Skeletal muscle tissue (tissue), 3 donors: ENCODE measurements at regions not wholly inside any gene's neighbourhood (a gene's known extent, or its start where the extent isn't known, plus 50 kb on each side); places are given as distances from the start of the nearest gene placed in this dataset.

Source experiments
- H3K27ac ChIP-seq: one replicate; pipeline ENCODE4 v1.7.0; 2013; ENCODE audit warnings: mild to moderate bottlenecking, low read depth, low read length, inconsistent platforms
- H3K27me3 ChIP-seq, 3 donors: one replicate each; pipeline ENCODE4 v1.7.0; 2013; ENCODE audit warnings: low read length in 3 of 3; ENCODE audit not compliant: control insufficient read depth in 3 of 3, insufficient read depth in 3 of 3
- H3K36me3 ChIP-seq, 3 donors: one replicate each; pipeline ENCODE4 v1.7.0; 2013; ENCODE audit warnings: low read length in 3 of 3; ENCODE audit not compliant: control insufficient read depth in 3 of 3, insufficient read depth in 3 of 3
- H3K4me1 ChIP-seq, 3 donors: one replicate each; pipeline ENCODE4 v1.7.0; 2013; ENCODE audit warnings: low read length in 3 of 3, mild to moderate bottlenecking in 3 of 3; ENCODE audit not compliant: control insufficient read depth in 3 of 3, insufficient read depth in 3 of 3
- H3K4me3 ChIP-seq, 3 donors: one replicate each; pipeline ENCODE4 v1.7.0; 2013; ENCODE audit warnings: low read length in 3 of 3
- H3K9ac ChIP-seq, 3 donors: one replicate each; pipeline ENCODE4 v1.7.0; 2013; ENCODE audit warnings: low read length in 3 of 3, mild to moderate bottlenecking in 3 of 3, moderate library complexity in 2 of 3, low read depth in 1 of 3
- H3K9me3 ChIP-seq, 3 donors: one replicate each; pipeline ENCODE4 v1.7.0; 2013; ENCODE audit warnings: low read length in 3 of 3; ENCODE audit not compliant: control insufficient read depth in 3 of 3
- donor health status: Osteomylitis.

DNA sequence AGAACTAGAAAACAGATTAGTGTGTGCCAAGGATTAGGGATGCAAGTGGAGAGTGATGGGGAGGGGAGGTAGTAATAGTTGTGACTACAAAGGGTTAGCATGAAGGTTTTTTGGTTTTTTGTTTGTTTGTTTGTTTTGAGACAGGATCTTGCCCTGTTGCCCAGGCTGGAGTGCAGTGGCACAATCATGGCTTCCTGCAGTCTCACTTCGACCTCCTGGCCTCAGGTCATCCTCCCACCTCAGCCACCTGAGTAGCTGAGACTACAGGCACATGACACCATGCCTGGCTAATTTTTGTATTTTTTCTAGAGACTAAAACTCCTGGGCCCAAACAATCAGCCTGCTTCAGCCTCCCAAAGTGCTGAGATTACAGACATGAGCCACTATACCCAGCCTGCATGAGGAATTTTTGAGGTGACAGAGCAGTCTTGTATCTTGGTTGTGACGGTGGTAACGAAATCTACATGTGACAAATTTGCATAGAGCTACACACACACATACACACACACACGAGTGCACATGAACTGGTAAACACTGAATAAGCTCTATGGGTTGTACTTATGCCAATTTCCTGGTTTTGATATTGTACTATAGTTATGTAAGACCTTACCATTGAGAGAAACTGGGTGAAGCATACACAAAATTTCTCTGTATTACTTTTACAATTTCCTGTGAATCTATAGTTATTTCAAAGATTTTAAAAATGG is 59.6 kb upstream of the TOM1L1 start:
- Histone ChIP-seq H3K36me3 (no peaks in the 10 kb centered on the region), H3K9ac (no peak overlapping the region), H3K27me3 (no peaks in the 10 kb centered on the region), H3K27ac (no peak overlapping the region), H3K9me3 (no peaks in the 10 kb centered on the region), H3K4me1 (no peaks in the 10 kb centered on the region), H3K4me3 (no peak overlapping the region)

DNA sequence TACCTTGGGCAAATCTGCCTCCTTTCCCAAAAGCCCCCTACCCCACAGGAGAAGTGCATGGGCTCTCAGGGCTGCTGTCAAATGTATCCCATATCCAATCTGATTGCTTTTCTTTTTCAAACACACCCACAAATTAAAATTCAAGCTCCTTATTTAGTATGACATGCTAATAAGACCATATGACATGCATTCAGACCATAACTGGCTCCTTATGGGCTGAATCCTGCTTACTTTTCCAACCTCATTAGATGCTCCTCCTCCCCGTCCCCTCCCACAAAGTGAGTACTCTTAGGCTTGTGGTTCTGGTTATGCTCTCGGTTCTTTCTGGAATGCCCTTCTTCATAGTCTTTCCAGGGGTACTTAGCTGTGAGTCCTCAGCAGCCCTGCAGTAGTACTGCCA is 59.0 kb upstream of the TOM1L1 start:
- no peaks in the 10 kb centered on the region for H3K36me3 ChIP-seq
- H3K9me3 ChIP-seq, result no peaks in the 10 kb centered on the region
- no peaks in the 10 kb centered on the region for H3K4me1 ChIP-seq
- no peaks in the 10 kb centered on the region for H3K27me3 ChIP-seq
- H3K27ac ChIP-seq, result no peak overlapping the region
- H3K9ac ChIP-seq, result no peak overlapping the region
- H3K4me3 ChIP-seq, result no peak overlapping the region

DNA sequence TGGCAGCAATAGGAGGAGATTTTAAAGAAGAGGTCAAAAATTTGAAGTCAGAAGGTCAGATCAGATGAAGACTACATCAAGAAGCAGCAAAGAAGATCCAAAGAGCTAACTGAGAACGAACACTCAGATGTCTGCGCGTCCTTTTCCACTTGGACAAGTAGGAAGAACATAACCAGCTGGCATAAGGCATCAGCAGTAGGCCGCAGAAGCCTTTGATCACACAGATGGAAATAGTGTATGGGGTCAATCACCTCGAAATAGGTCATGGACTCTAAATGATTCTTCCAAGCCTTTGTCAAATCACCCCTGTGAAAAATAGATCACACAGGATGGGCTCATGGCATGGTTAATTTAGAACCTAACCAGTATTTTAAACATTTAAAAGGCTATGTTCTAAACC is 56.4 kb upstream of the TOM1L1 start:
- Histone ChIP-seq H3K4me1 (no peaks in the 10 kb centered on the region), H3K9ac (no peak overlapping the region), H3K27me3 (no peaks in the 10 kb centered on the region), H3K36me3 (no peaks in the 10 kb centered on the region), H3K9me3 (no peaks in the 10 kb centered on the region), H3K4me3 (no peak overlapping the region), H3K27ac (no peak overlapping the region)

DNA sequence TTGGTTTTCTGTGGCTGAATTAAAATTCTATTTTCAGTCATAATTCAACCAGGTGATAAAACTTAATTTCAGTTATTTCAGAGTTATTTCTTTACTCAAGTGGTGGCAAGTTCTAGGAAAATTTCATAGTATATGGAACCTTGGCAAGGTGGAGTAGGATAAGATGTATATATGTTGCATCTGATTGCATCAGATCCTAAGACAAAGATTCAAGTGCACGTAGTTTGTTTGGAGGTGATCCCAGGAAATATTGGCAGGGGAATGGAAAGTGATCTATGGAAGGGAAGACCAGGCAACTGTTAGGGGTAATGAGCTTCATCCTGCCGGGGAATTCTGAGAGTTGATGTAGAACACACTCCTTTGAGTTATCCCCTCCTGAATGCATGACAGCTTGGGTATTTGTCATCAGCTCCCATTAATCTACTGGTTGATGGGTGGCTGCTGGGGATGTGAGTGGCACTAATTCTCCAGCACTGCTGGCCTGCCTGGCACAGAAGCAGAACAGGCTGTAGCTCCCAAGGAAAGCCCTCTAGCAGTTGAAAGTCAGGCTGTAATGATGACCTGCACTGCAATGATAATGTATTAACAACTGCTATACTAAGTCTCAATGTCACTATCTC is 52.2 kb upstream of the TOM1L1 start:
- H3K36me3 ChIP-seq, result no peaks in the 10 kb centered on the region
- H3K9ac ChIP-seq, result no peak overlapping the region
- no peak overlapping the region for H3K4me3 ChIP-seq
- no peaks in the 10 kb centered on the region for H3K9me3 ChIP-seq
- H3K27ac ChIP-seq, result no peak overlapping the region
- no peaks in the 10 kb centered on the region for H3K4me1 ChIP-seq
- no peaks in the 10 kb centered on the region for H3K27me3 ChIP-seq

GRCh38 chr17:54849660-54850059 is 51.0 kb upstream of the TOM1L1 start:
- no peaks in the 10 kb centered on the region for H3K4me1 ChIP-seq
- no peaks in the 10 kb centered on the region for H3K9me3 ChIP-seq
- H3K36me3 ChIP-seq, result no peaks in the 10 kb centered on the region
- H3K27ac ChIP-seq, result no peak overlapping the region
- H3K27me3 ChIP-seq, result no peaks in the 10 kb centered on the region
- no peak overlapping the region for H3K9ac ChIP-seq
- no peak overlapping the region for H3K4me3 ChIP-seq
